CD14-positive monocyte (primary cell): ENCODE measurements at regions not wholly inside any gene's neighbourhood (a gene's known extent, or its start where the extent isn't known, plus 50 kb on each side); places are given as distances from the start of the nearest gene placed in this dataset.

ENCODE experiments used
- DNase-seq, 3 donors: peaks; one replicate each; pipeline ENCODE4 v3.0.0-alpha.2; 2011 to 2022
- H2AFZ ChIP-seq: 2 replicates; pipeline ENCODE4 v1.6.0; 2012; ENCODE audit warnings: mild to moderate bottlenecking, low read depth, low read length, inconsistent platforms; ENCODE audit not compliant: insufficient read depth, poor library complexity, severe bottlenecking
- H3K27ac ChIP-seq, 2 donors: 1 replicate in 1 of 2; 2 replicates in 1 of 2; pipeline ENCODE4 v1.5.1; 2012 to 2013; ENCODE audit warnings: low read length in 2 of 2, control low read depth in 1 of 2, inconsistent platforms in 1 of 2, low read depth in 1 of 2, mild to moderate bottlenecking in 1 of 2
- H3K27me3 ChIP-seq, 2 donors: one replicate each; pipeline versions ENCODE4 v1.6.0 to v1.6.1; 2011 to 2013; ENCODE audit warnings: low read length in 2 of 2; ENCODE audit not compliant: control insufficient read depth in 2 of 2, insufficient read depth in 2 of 2
- H3K36me3 ChIP-seq, 2 donors: replicated peaks in 1 of 2; 1 replicate in 1 of 2; 2 replicates in 1 of 2; pipeline versions ENCODE4 v1.5.1 to v1.6.1; 2012 to 2013; ENCODE audit warnings: low read length in 2 of 2, control low read depth in 1 of 2, inconsistent platforms in 1 of 2, mild to moderate bottlenecking in 1 of 2; ENCODE audit not compliant: insufficient read depth in 2 of 2, control insufficient read depth in 1 of 2
- H3K4me1 ChIP-seq, 2 donors: 1 replicate in 1 of 2; 2 replicates in 1 of 2; pipeline versions ENCODE4 v1.5.1 to v1.6.1; 2012 to 2013; ENCODE audit warnings: low read length in 2 of 2, control low read depth in 1 of 2, inconsistent platforms in 1 of 2, mild to moderate bottlenecking in 1 of 2, moderate library complexity in 1 of 2; ENCODE audit not compliant: insufficient read depth in 2 of 2, control insufficient read depth in 1 of 2
- H3K4me2 ChIP-seq: replicated peaks from 2 replicates; pipeline ENCODE3; 2012; ENCODE audit warnings: low read length, moderate library complexity, mild to moderate bottlenecking; ENCODE audit not compliant: poor library complexity, severe bottlenecking; ENCODE audit errors: extremely low read depth
- H3K4me3 ChIP-seq, 3 experiments: fragments of 200-600 bp in 1 of 3; sonication (generic) in 1 of 3; replicated peaks in 1 of 3; 1 replicate in 2 of 3; 2 replicates in 1 of 3; pipeline ENCODE4 v1.5.1; 2011 to 2013; ENCODE audit warnings: low read length in 3 of 3, mild to moderate bottlenecking in 3 of 3, control low read depth in 2 of 3, low read depth in 2 of 3, inconsistent platforms in 1 of 3, moderate library complexity in 1 of 3
- H3K79me2 ChIP-seq: 2 replicates; pipeline ENCODE4 v1.6.0; 2012; ENCODE audit warnings: mild to moderate bottlenecking, control low read depth, inconsistent platforms, low read length, moderate library complexity; ENCODE audit not compliant: insufficient read depth
- H3K9ac ChIP-seq: 2 replicates; pipeline ENCODE4 v1.6.0; 2017; ENCODE audit warnings: low read length, mild to moderate bottlenecking; ENCODE audit not compliant: insufficient read depth, poor library complexity, severe bottlenecking
- H3K9me3 ChIP-seq, 2 donors: replicated peaks in 1 of 2; 1 replicate in 1 of 2; 2 replicates in 1 of 2; pipeline versions ENCODE4 v1.5.1 to v1.6.1; 2012 to 2013; ENCODE audit warnings: low read length in 2 of 2, control low read depth in 1 of 2; ENCODE audit not compliant: control insufficient read depth in 1 of 2, insufficient read depth in 1 of 2
- H4K20me1 ChIP-seq: 2 replicates; pipeline ENCODE4 v1.6.0; 2012; ENCODE audit warnings: mild to moderate bottlenecking, low read length, control low read depth, moderate library complexity; ENCODE audit not compliant: insufficient read depth
- H3K27ac Mint-ChIP-seq, 7 donors: one replicate each; pipeline ENCODE4 v1.8.0; 2020; ENCODE audit warnings: mild to moderate bottlenecking in 7 of 7, mixed read lengths in 7 of 7, moderate library complexity in 6 of 7, inconsistent platforms in 2 of 7
- H3K27me3 Mint-ChIP-seq, 3 donors: one replicate each; pipeline ENCODE4 v1.8.0; 2021 to 2022; ENCODE audit warnings: low read depth in 3 of 3, mild to moderate bottlenecking in 3 of 3, mixed read lengths in 3 of 3, moderate library complexity in 3 of 3, inconsistent platforms in 1 of 3
- H3K36me3 Mint-ChIP-seq, 2 donors: one replicate each; pipeline ENCODE4 v1.8.0; 2020; ENCODE audit warnings: mixed read lengths in 2 of 2, inconsistent platforms in 1 of 2, mild to moderate bottlenecking in 1 of 2
- H3K4me1 Mint-ChIP-seq: one replicate; pipeline ENCODE4 v1.8.0; 2020; ENCODE audit warnings: mild to moderate bottlenecking, mixed read lengths
- H3K4me3 Mint-ChIP-seq, 2 donors: one replicate each; pipeline ENCODE4 v1.8.0; 2020; ENCODE audit warnings: mild to moderate bottlenecking in 2 of 2, mixed read lengths in 2 of 2, moderate library complexity in 1 of 2
- H3K9me3 Mint-ChIP-seq, 7 donors: one replicate each; pipeline ENCODE4 v1.8.0; 2020 to 2022; ENCODE audit warnings: mixed read lengths in 7 of 7, mild to moderate bottlenecking in 6 of 7, moderate library complexity in 6 of 7, inconsistent platforms in 2 of 7
- WGBS: methylation state at CpG from one replicate; pipeline ENCODE4 v1.1.5; 2013; ENCODE audit warnings: missing lambda C conversion rate; ENCODE audit not compliant: insufficient coverage; 5-methylcytosine and 5-hydroxymethylcytosine counted together
- intact Hi-C, 2 donors: fragments of 100-400 bp; cut with micrococcal nuclease; formaldehyde crosslinking; loops; one replicate each; pipeline versions ENCODE4 v1.15.0 to v1.15.1; 2023
- TF ChIP-seq, protein P1 (sequence below): fragments of 200-600 bp; IDR thresholded peaks from one replicate; pipeline ENCODE4 v1.8.0; 2022; ENCODE audit warnings: antibody characterized with exemption, mild to moderate bottlenecking

DNA sequence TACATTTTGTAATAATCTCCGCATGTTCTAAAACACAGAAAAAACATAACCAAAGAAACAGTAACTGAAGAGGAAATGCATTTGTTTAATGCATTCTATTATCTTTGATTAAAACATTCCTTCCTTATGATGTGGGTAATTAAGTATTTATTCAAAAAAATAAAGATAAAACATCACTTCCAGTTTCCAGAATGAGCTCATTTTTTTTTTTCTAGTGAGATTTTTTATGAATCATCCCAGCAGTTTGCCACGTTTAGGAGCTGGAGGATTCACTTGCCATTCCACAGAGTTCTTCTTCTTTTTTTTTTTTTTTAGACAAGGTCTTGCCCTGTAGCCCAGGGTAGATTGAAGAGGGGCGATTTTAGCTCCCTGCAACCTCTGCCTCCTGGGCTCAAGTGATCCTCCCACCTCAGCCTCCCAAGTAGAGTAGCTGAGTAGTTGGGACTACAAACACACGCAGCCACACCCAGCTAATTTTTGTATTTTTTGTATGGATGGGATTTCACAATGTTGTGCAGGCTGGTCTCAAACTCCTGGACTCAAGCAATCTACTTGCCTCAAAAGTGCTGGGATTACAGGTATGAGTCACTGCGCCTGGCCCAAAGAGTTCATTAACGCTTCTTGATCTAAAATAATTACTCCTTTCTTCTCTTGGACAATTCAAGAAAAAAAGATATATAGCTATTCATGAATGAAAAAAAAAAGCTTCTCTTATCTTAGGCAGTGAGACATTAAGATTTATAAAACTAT is 177.3 kb downstream of the DKK1 start:
- no peaks in the 10 kb centered on the region for H3K27me3 ChIP-seq
- H3K36me3 ChIP-seq, result no peaks in the 10 kb centered on the region
- WGBS, result no CpG with 5 or more reads among the region's 6 CpGs
- H3K27ac ChIP-seq, result no peak overlapping the region
- no peaks in the 10 kb centered on the region for H4K20me1 ChIP-seq
- no peak overlapping the region for H3K4me3 ChIP-seq
- TF ChIP-seq, protein P1, sequence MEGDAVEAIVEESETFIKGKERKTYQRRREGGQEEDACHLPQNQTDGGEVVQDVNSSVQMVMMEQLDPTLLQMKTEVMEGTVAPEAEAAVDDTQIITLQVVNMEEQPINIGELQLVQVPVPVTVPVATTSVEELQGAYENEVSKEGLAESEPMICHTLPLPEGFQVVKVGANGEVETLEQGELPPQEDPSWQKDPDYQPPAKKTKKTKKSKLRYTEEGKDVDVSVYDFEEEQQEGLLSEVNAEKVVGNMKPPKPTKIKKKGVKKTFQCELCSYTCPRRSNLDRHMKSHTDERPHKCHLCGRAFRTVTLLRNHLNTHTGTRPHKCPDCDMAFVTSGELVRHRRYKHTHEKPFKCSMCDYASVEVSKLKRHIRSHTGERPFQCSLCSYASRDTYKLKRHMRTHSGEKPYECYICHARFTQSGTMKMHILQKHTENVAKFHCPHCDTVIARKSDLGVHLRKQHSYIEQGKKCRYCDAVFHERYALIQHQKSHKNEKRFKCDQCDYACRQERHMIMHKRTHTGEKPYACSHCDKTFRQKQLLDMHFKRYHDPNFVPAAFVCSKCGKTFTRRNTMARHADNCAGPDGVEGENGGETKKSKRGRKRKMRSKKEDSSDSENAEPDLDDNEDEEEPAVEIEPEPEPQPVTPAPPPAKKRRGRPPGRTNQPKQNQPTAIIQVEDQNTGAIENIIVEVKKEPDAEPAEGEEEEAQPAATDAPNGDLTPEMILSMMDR, result no peak
- no peak overlapping the region for H3K9ac ChIP-seq
- Mint-ChIP-seq H3K4me3 (no peak overlapping the region), H3K27ac (peak overlapping the region in 1 of 7 donors; percentile 60), H3K4me1 (no peaks in the 10 kb centered on the region), H3K36me3 (no peaks in the 10 kb centered on the region), H3K27me3 (no peaks in the 10 kb centered on the region), H3K9me3 (peaks cover 0 to 2% (median 0%) of the 10 kb centered on the region in 7 donors)
- no peaks in the 10 kb centered on the region for H3K9me3 ChIP-seq
- no peaks in the 10 kb centered on the region for H3K4me1 ChIP-seq
- intact Hi-C loops, result no loop called here
- no peak overlapping the region for H2AFZ ChIP-seq
- no peak overlapping the region for H3K4me2 ChIP-seq
- no peaks in the 10 kb centered on the region for H3K79me2 ChIP-seq
- DNase-seq, result no peak

DNA sequence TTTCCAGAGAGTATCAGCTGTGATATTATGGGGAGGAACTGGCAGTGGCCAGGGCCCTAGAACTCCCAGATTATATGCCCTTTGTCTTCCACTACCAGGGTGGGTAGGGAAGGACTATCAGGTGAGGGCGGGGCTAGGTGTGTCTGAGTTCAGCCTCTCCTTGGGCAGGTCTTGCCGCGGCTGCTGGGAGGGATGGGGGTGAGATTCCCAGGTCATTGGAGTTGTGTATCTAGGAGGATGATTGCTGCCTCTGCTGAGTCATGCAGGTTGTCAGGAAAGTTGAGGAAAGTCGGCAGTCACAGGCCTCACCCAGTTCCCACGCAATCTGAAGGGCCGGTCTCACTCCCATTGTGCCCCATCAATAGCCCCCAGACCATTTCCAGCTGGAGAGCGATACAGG is 185.2 kb downstream of the DKK1 start:
- Mint-ChIP-seq H3K4me3 (no peak overlapping the region), H3K36me3 (no peaks in the 10 kb centered on the region), H3K9me3 (peaks cover 3 to 23% (median 18%) of the 10 kb centered on the region in 7 donors), H3K27me3 (peaks cover 0 to 2% (median 0%) of the 10 kb centered on the region in 3 donors), H3K27ac (no peak overlapping the region), H3K4me1 (no peaks in the 10 kb centered on the region)
- intact Hi-C loops, result no loop called here
- TF ChIP-seq, protein P1, result no peak
- Histone ChIP-seq H3K9me3 (peaks cover 13 to 23% of the 10 kb centered on the region in 2 donors), H3K4me2 (no peak overlapping the region), H3K4me1 (no peaks in the 10 kb centered on the region), H3K36me3 (no peaks in the 10 kb centered on the region), H3K4me3 (no peak overlapping the region), H3K27me3 (no peaks in the 10 kb centered on the region), H3K79me2 (no peaks in the 10 kb centered on the region), H3K9ac (no peak overlapping the region), H4K20me1 (no peaks in the 10 kb centered on the region), H2AFZ (no peak overlapping the region), H3K27ac (no peak overlapping the region)
- 93% methylated on average over 5 of the region's 7 CpGs for WGBS
- no peak for DNase-seq
